Calu3 (cell line): ENCODE measurements at regions not wholly inside any gene's neighbourhood (a gene's known extent, or its start where the extent isn't known, plus 50 kb on each side); places are given as distances from the start of the nearest gene placed in this dataset.

Experiments used
- BruUV-seq: library from RNA; stranded (reverse); fragments of 400-500 nt; replicated peaks from 2 replicates; lab custom pipeline; 2021; lab: Mats Ljungman, UMichigan
- CTCF ChIA-PET: fragments of 300-600 bp; sonication (Branson Sonifier 250); formaldehyde crosslinking; loops from one replicate; lab custom pipeline; 2022; ENCODE audit warnings: antibody characterized with exemption; lab: Charles Lee
- DNase-seq: peaks from one replicate; pipeline ENCODE4 v3.0.0; 2022
- H3K27ac Mint-ChIP-seq: one replicate; pipeline ENCODE4 v1.8.0; 2022; ENCODE audit warnings: mixed read lengths; ENCODE audit not compliant: unreplicated experiment
- H3K27me3 Mint-ChIP-seq: one replicate; pipeline ENCODE4 v1.8.0; 2022; ENCODE audit warnings: mixed read lengths; ENCODE audit not compliant: unreplicated experiment
- H3K36me3 Mint-ChIP-seq: one replicate; pipeline ENCODE4 v1.8.0; 2022; ENCODE audit warnings: mild to moderate bottlenecking, moderate library complexity, mixed read lengths; ENCODE audit not compliant: insufficient read depth, unreplicated experiment
- H3K4me1 Mint-ChIP-seq: one replicate; pipeline ENCODE4 v1.8.0; 2022; ENCODE audit warnings: mild to moderate bottlenecking, low read depth, mixed read lengths; ENCODE audit not compliant: unreplicated experiment
- H3K4me3 Mint-ChIP-seq: one replicate; pipeline ENCODE4 v1.8.0; 2022; ENCODE audit warnings: mild to moderate bottlenecking, low read depth, moderate library complexity, mixed read lengths; ENCODE audit not compliant: unreplicated experiment
- H3K9me3 Mint-ChIP-seq: one replicate; pipeline ENCODE4 v1.8.0; 2022; ENCODE audit warnings: low read depth, mixed read lengths; ENCODE audit not compliant: unreplicated experiment
- intact Hi-C: fragments of 100-400 bp; cut with micrococcal nuclease; formaldehyde crosslinking; loops from one replicate; pipeline ENCODE4 v1.10.0; 2022; ENCODE audit not compliant: unreplicated experiment
- TF ChIP-seq, protein P1 (sequence below): fragments of 200-600 bp; IDR thresholded peaks from one replicate; pipeline ENCODE4 v1.8.0; 2022; ENCODE audit warnings: antibody characterized with exemption; ENCODE audit not compliant: unreplicated experiment

- no TSS peak for BruUV-seq
- intact Hi-C loops = no loop called here
- H3K27me3 Mint-ChIP-seq = peaks cover 15% of the 10 kb centered on the region
- TF ChIP-seq, protein P1, sequence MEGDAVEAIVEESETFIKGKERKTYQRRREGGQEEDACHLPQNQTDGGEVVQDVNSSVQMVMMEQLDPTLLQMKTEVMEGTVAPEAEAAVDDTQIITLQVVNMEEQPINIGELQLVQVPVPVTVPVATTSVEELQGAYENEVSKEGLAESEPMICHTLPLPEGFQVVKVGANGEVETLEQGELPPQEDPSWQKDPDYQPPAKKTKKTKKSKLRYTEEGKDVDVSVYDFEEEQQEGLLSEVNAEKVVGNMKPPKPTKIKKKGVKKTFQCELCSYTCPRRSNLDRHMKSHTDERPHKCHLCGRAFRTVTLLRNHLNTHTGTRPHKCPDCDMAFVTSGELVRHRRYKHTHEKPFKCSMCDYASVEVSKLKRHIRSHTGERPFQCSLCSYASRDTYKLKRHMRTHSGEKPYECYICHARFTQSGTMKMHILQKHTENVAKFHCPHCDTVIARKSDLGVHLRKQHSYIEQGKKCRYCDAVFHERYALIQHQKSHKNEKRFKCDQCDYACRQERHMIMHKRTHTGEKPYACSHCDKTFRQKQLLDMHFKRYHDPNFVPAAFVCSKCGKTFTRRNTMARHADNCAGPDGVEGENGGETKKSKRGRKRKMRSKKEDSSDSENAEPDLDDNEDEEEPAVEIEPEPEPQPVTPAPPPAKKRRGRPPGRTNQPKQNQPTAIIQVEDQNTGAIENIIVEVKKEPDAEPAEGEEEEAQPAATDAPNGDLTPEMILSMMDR = no peak
- CTCF ChIA-PET = no interaction called here
- H3K9me3 Mint-ChIP-seq = peaks cover 5% of the 10 kb centered on the region
- no peaks in the 10 kb centered on the region for H3K36me3 Mint-ChIP-seq
- no peak for DNase-seq
- H3K27ac Mint-ChIP-seq = no peak overlapping the region
- peaks cover 12% of the 10 kb centered on the region for H3K4me1 Mint-ChIP-seq
- no peak overlapping the region for H3K4me3 Mint-ChIP-seq
Measured at GRCh38 chr10:94062611-94063010, 68.9 kb downstream of the PLCE1 start.

DNA sequence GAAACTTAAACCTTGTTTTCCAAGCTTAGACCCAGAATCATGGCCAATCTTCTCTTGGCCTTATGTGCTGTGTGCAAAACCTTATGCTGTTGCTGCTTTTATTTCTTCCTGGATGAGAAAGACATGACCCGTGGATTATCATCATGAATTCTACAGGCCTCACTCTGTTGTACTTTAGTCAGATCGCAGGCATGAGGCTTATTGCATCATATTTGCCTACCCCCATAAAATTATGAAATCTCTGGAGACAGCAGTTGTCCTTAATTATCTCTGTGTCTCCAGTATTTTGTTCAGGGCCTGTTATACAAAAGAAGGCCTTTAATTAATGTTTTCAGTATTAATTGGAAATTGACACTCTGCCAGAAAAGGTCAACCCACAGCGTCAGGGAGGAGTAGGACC, 71.6 kb downstream of the PLCE1 start:
- Mint-ChIP-seq H3K4me1 (no peaks in the 10 kb centered on the region), H3K4me3 (no peak overlapping the region), H3K36me3 (no peaks in the 10 kb centered on the region), H3K9me3 (no peaks in the 10 kb centered on the region), H3K27me3 (peaks cover 20% of the 10 kb centered on the region), H3K27ac (no peak overlapping the region)
- TF ChIP-seq, protein P1 = no peak
- no TSS peak for BruUV-seq
- CTCF ChIA-PET = interaction anchor here (0.8 kb wide), 1 partner anchor 149 kb away, joined by 3 read pairs; no protein-coding TSS in a partner anchor
- intact Hi-C loops = no loop called here
- no peak for DNase-seq

DNA sequence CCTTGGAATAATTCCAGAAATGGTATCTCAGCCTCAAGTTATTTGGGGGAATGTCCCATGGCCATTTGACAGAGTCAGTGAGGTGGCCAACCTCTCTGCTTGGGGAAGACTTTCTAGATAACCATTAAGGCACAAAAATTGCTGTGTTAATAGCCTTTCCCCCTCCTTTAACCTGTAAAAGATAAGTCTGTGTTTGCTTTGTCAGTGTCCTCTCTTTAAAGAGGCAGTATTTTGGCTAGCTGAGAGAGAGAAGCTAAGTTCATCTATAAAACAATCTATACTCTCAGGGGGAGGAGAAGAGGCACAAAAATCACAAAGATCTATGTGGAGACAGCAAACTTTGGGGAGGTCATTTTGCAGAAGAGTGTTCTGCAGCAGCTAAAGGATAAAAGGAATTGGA, 72.1 kb downstream of the PLCE1 start:
- CTCF ChIA-PET = no interaction called here

GRCh38 chr10:94066411-94066810, 72.7 kb downstream of the PLCE1 start:
- Mint-ChIP-seq H3K4me3 (no peak overlapping the region), H3K36me3 (no peaks in the 10 kb centered on the region), H3K27ac (no peak overlapping the region), H3K4me1 (no peaks in the 10 kb centered on the region), H3K9me3 (no peaks in the 10 kb centered on the region), H3K27me3 (peaks cover 31% of the 10 kb centered on the region)
- CTCF ChIA-PET = interaction anchor here (0.6 kb wide), 1 partner anchor 82 kb away, joined by 3 read pairs; no protein-coding TSS in a partner anchor
- TF ChIP-seq, protein P1 = no peak
- BruUV-seq = no TSS peak
- DNase-seq = no peak
- intact Hi-C loops = no loop called here

More for the DNA sequence above, 72.1 kb downstream of the PLCE1 start:
- Mint-ChIP-seq H3K36me3 (no peaks in the 10 kb centered on the region), H3K9me3 (no peaks in the 10 kb centered on the region), H3K4me3 (no peak overlapping the region), H3K27ac (no peak overlapping the region), H3K4me1 (no peaks in the 10 kb centered on the region), H3K27me3 (peaks cover 25% of the 10 kb centered on the region)
- BruUV-seq = no TSS peak
- TF ChIP-seq, protein P1 = no peak
- DNase-seq = no peak
- intact Hi-C loops = no loop called here
